H9 (cell line): ENCODE measurements at regions not wholly inside any gene's neighbourhood (a gene's known extent, or its start where the extent isn't known, plus 50 kb on each side); places are given as distances from the start of the nearest gene placed in this dataset.

Source experiments
- DNase-seq: peaks from one replicate; pipeline ENCODE4 v3.0.0-alpha.2; 2017
- H2AFZ ChIP-seq: one replicate; pipeline ENCODE4 v1.6.1; 2013; ENCODE audit warnings: mild to moderate bottlenecking, low read length, control low read depth, moderate library complexity
- H2AK5ac ChIP-seq: 2 replicates; pipeline ENCODE4 v1.6.1; 2013; ENCODE audit warnings: low read length, control low read depth, mixed read lengths; ENCODE audit not compliant: insufficient read length
- H2BK120ac ChIP-seq: one replicate; pipeline ENCODE4 v1.6.1; 2013; ENCODE audit warnings: low read depth, mild to moderate bottlenecking, low read length, control low read depth, inconsistent platforms; ENCODE audit not compliant: poor library complexity, severe bottlenecking
- H2BK12ac ChIP-seq: 2 replicates; pipeline ENCODE4 v1.6.1; 2013; ENCODE audit warnings: low read length, control low read depth, mixed read lengths, low read depth; ENCODE audit not compliant: insufficient read length
- H2BK15ac ChIP-seq: 2 replicates; pipeline ENCODE4 v1.6.1; 2013; ENCODE audit warnings: low read depth, low read length, control low read depth
- H2BK20ac ChIP-seq: one replicate; pipeline ENCODE4 v1.6.1; 2013; ENCODE audit warnings: low read depth, mild to moderate bottlenecking, low read length, control low read depth, inconsistent platforms; ENCODE audit not compliant: poor library complexity, severe bottlenecking
- H2BK5ac ChIP-seq: 2 replicates; pipeline ENCODE4 v1.6.1; 2013; ENCODE audit warnings: low read length, control low read depth, mixed read lengths; ENCODE audit not compliant: insufficient read length
- H3K14ac ChIP-seq: 2 replicates; pipeline ENCODE4 v1.6.1; 2013; ENCODE audit warnings: low read length, control low read depth; ENCODE audit not compliant: insufficient read depth
- H3K18ac ChIP-seq: 2 replicates; pipeline ENCODE4 v1.6.1; 2013; ENCODE audit warnings: low read depth, mild to moderate bottlenecking, mixed read lengths, low read length, control low read depth; ENCODE audit not compliant: insufficient read length
- H3K23ac ChIP-seq: 2 replicates; pipeline ENCODE4 v1.6.1; 2013; ENCODE audit warnings: low read length, control low read depth, mixed read lengths, low read depth; ENCODE audit not compliant: insufficient read length
- H3K23me2 ChIP-seq: 2 replicates; pipeline ENCODE4 v1.6.1; 2013; ENCODE audit warnings: low read depth, mild to moderate bottlenecking, mixed read lengths, low read length, control low read depth; ENCODE audit not compliant: insufficient read length, poor library complexity, severe bottlenecking
- H3K27ac ChIP-seq: 2 replicates; pipeline ENCODE4 v1.5.1; 2013; ENCODE audit warnings: low read length, control low read depth, mixed read lengths, low read depth; ENCODE audit not compliant: insufficient read length
- H3K27me3 ChIP-seq: 2 replicates; pipeline ENCODE4 v1.6.1; 2013; ENCODE audit warnings: low read length, control low read depth, inconsistent platforms; ENCODE audit not compliant: insufficient read depth
- H3K4ac ChIP-seq: 2 replicates; pipeline ENCODE4 v1.6.1; 2013; ENCODE audit warnings: low read depth, mild to moderate bottlenecking, control low read depth, inconsistent platforms, low read length, moderate library complexity
- H3K4me1 ChIP-seq: 2 replicates; pipeline ENCODE4 v1.6.1; 2013; ENCODE audit warnings: low read length, control low read depth, inconsistent platforms; ENCODE audit not compliant: insufficient read depth
- H3K4me2 ChIP-seq: 2 replicates; pipeline ENCODE4 v1.6.1; 2013; ENCODE audit warnings: low read length, control low read depth, mixed read lengths; ENCODE audit not compliant: insufficient read length, insufficient read depth
- H3K56ac ChIP-seq: 2 replicates; pipeline ENCODE4 v1.6.1; 2013; ENCODE audit warnings: low read depth, mild to moderate bottlenecking, mixed read lengths, low read length, control low read depth; ENCODE audit not compliant: insufficient read length
- H3K79me1 ChIP-seq: 2 replicates; pipeline ENCODE4 v1.6.1; 2013; ENCODE audit warnings: low read depth, mild to moderate bottlenecking, moderate library complexity, low read length, control low read depth, inconsistent platforms; ENCODE audit not compliant: insufficient read depth, poor library complexity, severe bottlenecking
- H3K79me2 ChIP-seq: 2 replicates; pipeline ENCODE4 v1.6.1; 2013; ENCODE audit warnings: low read length, control low read depth, inconsistent platforms; ENCODE audit not compliant: insufficient read depth
- H3K9ac ChIP-seq: 2 replicates; pipeline ENCODE4 v1.6.1; 2013; ENCODE audit warnings: low read length, control low read depth, mixed read lengths; ENCODE audit not compliant: insufficient read length; ENCODE audit errors: extremely low read depth
- H3K9me3 ChIP-seq: one replicate; pipeline ENCODE4 v1.6.1; 2013; ENCODE audit warnings: low read depth, low read length, inconsistent platforms; ENCODE audit not compliant: control insufficient read depth
- H3T11ph ChIP-seq: one replicate; pipeline ENCODE4 v1.6.1; 2013; ENCODE audit warnings: mild to moderate bottlenecking, low read length, control low read depth, inconsistent platforms
- H4K20me1 ChIP-seq: one replicate; pipeline ENCODE4 v1.6.1; 2013; ENCODE audit not compliant: control insufficient read depth, insufficient read length, insufficient read depth
- H4K5ac ChIP-seq: 2 replicates; pipeline ENCODE4 v1.6.1; 2013; ENCODE audit warnings: low read depth, mild to moderate bottlenecking, mixed read lengths, low read length, control low read depth; ENCODE audit not compliant: insufficient read length
- H4K8ac ChIP-seq: replicated peaks from 2 replicates; pipeline ENCODE4 v1.6.1; 2013; ENCODE audit warnings: low read length, control low read depth, mixed read lengths, low read depth; ENCODE audit not compliant: insufficient read length
- H4K91ac ChIP-seq: 2 replicates; pipeline ENCODE4 v1.6.1; 2013; ENCODE audit warnings: low read depth, mild to moderate bottlenecking, moderate library complexity, mixed read lengths, low read length, control low read depth; ENCODE audit not compliant: insufficient read length
- H3K27ac Mint-ChIP-seq, 3 experiments: 2 replicates in 2 of 3; 3 replicates in 1 of 3; pipeline ENCODE4 v1.8.0; 2020 to 2021; ENCODE audit warnings: mixed read lengths in 3 of 3, mild to moderate bottlenecking in 1 of 3, moderate library complexity in 1 of 3
- H3K27me3 Mint-ChIP-seq: 2 replicates; pipeline ENCODE4 v1.8.0; 2021; ENCODE audit warnings: low read depth, mild to moderate bottlenecking, moderate library complexity, mixed read lengths
- H3K36me3 Mint-ChIP-seq, 3 experiments: 2 replicates in 2 of 3; 3 replicates in 1 of 3; pipeline ENCODE4 v1.8.0; 2020 to 2021; ENCODE audit warnings: low read depth in 3 of 3, mixed read lengths in 3 of 3; ENCODE audit not compliant: insufficient read depth in 1 of 3
- H3K4me1 Mint-ChIP-seq, 2 experiments: 2 replicates each; pipeline ENCODE4 v1.8.0; 2020; ENCODE audit warnings: mixed read lengths in 2 of 2
- H3K4me3 Mint-ChIP-seq, 2 experiments: 2 replicates in 1 of 2; 3 replicates in 1 of 2; pipeline ENCODE4 v1.8.0; 2020 to 2021; ENCODE audit warnings: mild to moderate bottlenecking in 2 of 2, mixed read lengths in 2 of 2, moderate library complexity in 1 of 2
- H3K9me3 Mint-ChIP-seq, 2 experiments: 2 replicates in 1 of 2; 3 replicates in 1 of 2; pipeline ENCODE4 v1.8.0; 2020; ENCODE audit warnings: mild to moderate bottlenecking in 2 of 2, mixed read lengths in 2 of 2, moderate library complexity in 1 of 2
- CTCF ChIP-seq: fragments of 200-600 bp; sonication (generic); conservative IDR thresholded peaks from 3 replicates; pipeline ENCODE4 v1.8.0; 2021; ENCODE audit warnings: antibody characterized with exemption, mild to moderate bottlenecking

GRCh38 chr9:1331546-1332038, 281.4 kb downstream of the DMRT2 start:
- Histone ChIP-seq H3K9me3 (peaks cover 11% of the 10 kb centered on the region), H3K27me3 (no peaks in the 10 kb centered on the region), H2BK15ac (no peak overlapping the region), H3K14ac (no peak overlapping the region), H4K8ac (no peak overlapping the region), H3K56ac (no peak overlapping the region), H2AFZ (no peak overlapping the region), H3K27ac (no peak overlapping the region), H2BK12ac (no peak overlapping the region), H3K23ac (no peak overlapping the region), H2BK5ac (no peak overlapping the region), H4K5ac (no peak overlapping the region), H2BK120ac (no peak overlapping the region), H3K4ac (no peak overlapping the region), H2BK20ac (no peak overlapping the region), H3K9ac (no peak overlapping the region), H4K91ac (no peak overlapping the region), H3T11ph (no peak overlapping the region), H3K18ac (no peak overlapping the region), H3K4me2 (no peak overlapping the region), H3K79me2 (no peaks in the 10 kb centered on the region), H4K20me1 (no peaks in the 10 kb centered on the region), H2AK5ac (no peak overlapping the region), H3K4me1 (no peaks in the 10 kb centered on the region), H3K79me1 (no peaks in the 10 kb centered on the region), H3K23me2 (no peaks in the 10 kb centered on the region)
- H3K4me3 Mint-ChIP-seq, result no peak overlapping the region
- H3K27ac Mint-ChIP-seq, result no peak overlapping the region
- H3K27me3 Mint-ChIP-seq, result peaks cover 9% of the 10 kb centered on the region
- H3K4me1 Mint-ChIP-seq, result no peaks in the 10 kb centered on the region
- H3K9me3 Mint-ChIP-seq, result peaks cover 0 to 18% of the 10 kb centered on the region in 2 experiments; a peak in 3 of 5 replicates
- no peak for TF ChIP-seq CTCF
- H3K36me3 Mint-ChIP-seq, result no peaks in the 10 kb centered on the region
- no peak for DNase-seq
